ENCODE measurements at regions not wholly inside any gene's neighbourhood (a gene's known extent, or its start where the extent isn't known, plus 50 kb on each side); places are given as distances from the start of the nearest gene placed in this dataset.

GRCh38 chr16:63672493-63672892, 1449.4 kb downstream of the CDH11 start:
- Mint-ChIP-seq H3K27me3 (ENCODE audit: low read depth in 2 of 2) (no peaks in the 10 kb centered on the region), H3K27ac (no peak overlapping the region), H3K9me3 (peaks cover 11 to 14% of the 10 kb centered on the region in 2 donors), H3K4me3 (no peak overlapping the region), H3K4me1 (no peaks in the 10 kb centered on the region), H3K36me3 (peaks cover 15% of the 10 kb centered on the region)
- DNase-seq (no peak), ATAC-seq (no peak)
- intact Hi-C loops (cut with micrococcal nuclease), result no loop called here
- no peak overlapping the region for H3K4me3 ChIP-seq (ENCODE audit: low read length)
- no peaks in the 10 kb centered on the region for H3K4me1 ChIP-seq (ENCODE audit: control insufficient read depth, insufficient read depth, low read length)
- H3K9me3 ChIP-seq (ENCODE audit: control insufficient read depth, insufficient read depth, low read length), result peaks cover 4% of the 10 kb centered on the region
- no peaks in the 10 kb centered on the region for H3K36me3 ChIP-seq (ENCODE audit: control insufficient read depth, insufficient read depth, low read length)
- no peak overlapping the region for H3K27ac ChIP-seq (ENCODE audit: low read length)
- 95% methylated on average over 2 of the region's 2 CpGs for WGBS (ENCODE audit: insufficient coverage)
- no peak for TF ChIP-seq CTCF (IDR thresholded peaks at IDR 0.05)
- H3K27me3 ChIP-seq (ENCODE audit: control insufficient read depth, insufficient read depth, low read length), result no peaks in the 10 kb centered on the region

- Mint-ChIP-seq H3K4me1 (no peaks in the 10 kb centered on the region), H3K36me3 (peaks cover 6% of the 10 kb centered on the region), H3K27ac (no peak overlapping the region), H3K9me3 (peaks cover 9 to 10% of the 10 kb centered on the region in 2 donors), H3K4me3 (no peak overlapping the region), H3K27me3 (ENCODE audit: low read depth in 2 of 2) (no peaks in the 10 kb centered on the region)
- WGBS (ENCODE audit: insufficient coverage), result 100% methylated on average over 1 of the region's 1 CpG
- DNase-seq (no peak), ATAC-seq (no peak)
- Histone ChIP-seq H3K27me3 (ENCODE audit: control insufficient read depth, insufficient read depth, low read length) (no peaks in the 10 kb centered on the region), H3K27ac (ENCODE audit: low read length) (no peak overlapping the region), H3K4me1 (ENCODE audit: control insufficient read depth, insufficient read depth, low read length) (no peaks in the 10 kb centered on the region), H3K9me3 (ENCODE audit: control insufficient read depth, insufficient read depth, low read length) (no peaks in the 10 kb centered on the region), H3K4me3 (ENCODE audit: low read length) (no peak overlapping the region), H3K36me3 (ENCODE audit: control insufficient read depth, insufficient read depth, low read length) (no peaks in the 10 kb centered on the region)
- no peak for TF ChIP-seq CTCF (IDR thresholded peaks at IDR 0.05)
- intact Hi-C loops (cut with micrococcal nuclease), result no loop called here
Measured at GRCh38 chr16:63663155-63663554, 1458.7 kb downstream of the CDH11 start.

GRCh38 chr16:63655846-63656245, 1466.0 kb downstream of the CDH11 start:
- Mint-ChIP-seq H3K9me3 (peaks cover 6 to 14% of the 10 kb centered on the region in 2 donors), H3K4me3 (no peak overlapping the region), H3K36me3 (no peaks in the 10 kb centered on the region), H3K4me1 (no peaks in the 10 kb centered on the region), H3K27ac (no peak overlapping the region), H3K27me3 (ENCODE audit: low read depth in 2 of 2) (no peaks in the 10 kb centered on the region)
- Histone ChIP-seq H3K36me3 (ENCODE audit: control insufficient read depth, insufficient read depth, low read length) (no peaks in the 10 kb centered on the region), H3K27me3 (ENCODE audit: control insufficient read depth, insufficient read depth, low read length) (no peaks in the 10 kb centered on the region), H3K9me3 (ENCODE audit: control insufficient read depth, insufficient read depth, low read length) (no peaks in the 10 kb centered on the region), H3K4me3 (ENCODE audit: low read length) (no peak overlapping the region), H3K4me1 (ENCODE audit: control insufficient read depth, insufficient read depth, low read length) (no peaks in the 10 kb centered on the region), H3K27ac (ENCODE audit: low read length) (no peak overlapping the region)
- no peak for TF ChIP-seq CTCF (IDR thresholded peaks at IDR 0.05)
- DNase-seq (no peak), ATAC-seq (no peak)
- intact Hi-C loops (cut with micrococcal nuclease), result no loop called here
- WGBS (ENCODE audit: insufficient coverage), result 69% methylated on average over 4 of the region's 4 CpGs

GRCh38 chr16:63653044-63653839, 1468.6 kb downstream of the CDH11 start:
- H3K27ac ChIP-seq (ENCODE audit: low read length), result no peak overlapping the region
- Mint-ChIP-seq H3K4me1 (no peaks in the 10 kb centered on the region), H3K36me3 (no peaks in the 10 kb centered on the region), H3K9me3 (peaks cover 6 to 9% of the 10 kb centered on the region in 2 donors), H3K27ac (no peak overlapping the region), H3K27me3 (ENCODE audit: low read depth in 2 of 2) (no peaks in the 10 kb centered on the region), H3K4me3 (no peak overlapping the region)
- no peaks in the 10 kb centered on the region for H3K36me3 ChIP-seq (ENCODE audit: control insufficient read depth, insufficient read depth, low read length)
- DNase-seq (no peak), ATAC-seq (no peak)
- H3K27me3 ChIP-seq (ENCODE audit: control insufficient read depth, insufficient read depth, low read length), result no peaks in the 10 kb centered on the region
- H3K4me3 ChIP-seq (ENCODE audit: low read length), result no peak overlapping the region
- no peaks in the 10 kb centered on the region for H3K4me1 ChIP-seq (ENCODE audit: control insufficient read depth, insufficient read depth, low read length)
- intact Hi-C loops (cut with micrococcal nuclease), result no loop called here
- WGBS (ENCODE audit: insufficient coverage), result 80% methylated on average over 4 of the region's 6 CpGs
- no peaks in the 10 kb centered on the region for H3K9me3 ChIP-seq (ENCODE audit: control insufficient read depth, insufficient read depth, low read length)
- no peak for TF ChIP-seq CTCF (IDR thresholded peaks at IDR 0.05)

All from natural killer cell (primary cell).